HG03097 (cell line): ENCODE measurements at regions not wholly inside any gene's neighbourhood (a gene's known extent, or its start where the extent isn't known, plus 50 kb on each side); places are given as distances from the start of the nearest gene placed in this dataset.

ENCODE experiments used
- ATAC-seq: cut with Tn5 transposase; IDR thresholded peaks from one replicate; pipeline ENCODE4 v1.9.1; 2021; ENCODE audit not compliant: unreplicated experiment, low FRiP score

DNA sequence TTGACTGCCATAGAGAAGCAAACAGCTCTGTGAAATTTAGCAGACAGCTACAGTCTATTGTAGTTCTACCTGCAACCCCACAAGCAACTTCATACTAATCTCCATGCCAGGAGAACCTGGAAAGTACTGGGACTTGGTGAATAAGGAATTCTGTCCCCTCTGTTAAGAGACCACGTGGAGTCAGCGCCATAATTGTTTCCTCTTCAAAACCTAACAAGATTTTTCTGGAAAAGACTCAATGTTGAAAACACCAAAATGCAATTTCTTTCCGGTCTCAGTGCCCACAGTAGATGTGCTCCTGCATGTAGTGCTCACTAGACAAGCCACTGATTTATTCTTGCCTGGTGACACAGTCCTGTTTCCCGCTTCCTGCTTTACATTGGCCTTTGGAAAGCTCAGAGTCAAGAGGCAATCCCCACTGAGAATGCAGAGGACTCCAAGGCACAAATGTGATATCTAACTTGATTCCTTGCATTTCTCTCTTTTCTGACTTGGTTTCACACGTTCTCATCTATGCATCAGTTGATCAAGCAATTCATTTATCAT, 268.3 kb downstream of the HIVEP2 start:
- ATAC-seq = no peak

GRCh38 chr6:142679907-142680700, 264.9 kb downstream of the HIVEP2 start:
- no peak for ATAC-seq

GRCh38 chr6:142681099-142681498, 263.9 kb downstream of the HIVEP2 start:
- ATAC-seq = no peak

DNA sequence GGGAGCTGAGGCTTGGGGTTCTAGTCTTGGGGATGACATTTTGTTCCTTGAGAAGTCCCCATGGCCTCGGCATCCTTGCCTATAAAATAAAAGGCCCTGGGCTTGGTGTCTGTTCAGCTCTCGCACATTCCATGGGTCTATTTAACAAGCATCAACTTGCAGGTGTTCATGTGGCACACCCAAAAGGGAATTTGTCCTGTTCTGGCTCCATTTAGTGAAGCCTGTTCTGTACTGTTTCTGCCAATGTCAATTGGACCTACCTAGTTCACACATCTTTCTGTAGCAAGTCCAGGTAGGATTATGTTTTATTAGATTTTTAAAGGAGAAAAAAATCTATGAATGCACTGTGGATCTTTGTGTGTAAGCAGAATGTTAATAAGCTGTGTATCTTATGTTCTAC, 262.0 kb downstream of the HIVEP2 start:
- no peak for ATAC-seq

DNA sequence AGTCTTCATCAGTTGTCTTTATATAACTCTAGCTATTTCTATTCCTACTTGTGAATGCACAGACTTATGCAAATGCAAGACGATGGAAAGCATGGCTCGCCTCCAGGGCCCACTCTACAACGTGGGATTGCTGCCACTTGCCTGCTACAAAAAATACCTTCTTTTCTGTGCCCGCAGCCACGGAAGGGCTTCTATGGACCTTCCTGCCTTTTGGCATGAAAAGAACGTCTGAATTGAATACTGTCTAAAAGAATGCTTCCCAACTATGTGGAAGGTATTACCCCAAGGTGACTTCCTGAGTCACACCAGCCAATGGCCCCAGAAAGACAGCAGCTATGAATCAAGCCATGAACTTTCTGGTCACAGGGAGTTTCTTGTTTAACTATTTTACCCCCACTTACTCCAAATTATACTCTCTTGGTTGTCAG, 261.2 kb downstream of the HIVEP2 start:
- no peak for ATAC-seq

DNA sequence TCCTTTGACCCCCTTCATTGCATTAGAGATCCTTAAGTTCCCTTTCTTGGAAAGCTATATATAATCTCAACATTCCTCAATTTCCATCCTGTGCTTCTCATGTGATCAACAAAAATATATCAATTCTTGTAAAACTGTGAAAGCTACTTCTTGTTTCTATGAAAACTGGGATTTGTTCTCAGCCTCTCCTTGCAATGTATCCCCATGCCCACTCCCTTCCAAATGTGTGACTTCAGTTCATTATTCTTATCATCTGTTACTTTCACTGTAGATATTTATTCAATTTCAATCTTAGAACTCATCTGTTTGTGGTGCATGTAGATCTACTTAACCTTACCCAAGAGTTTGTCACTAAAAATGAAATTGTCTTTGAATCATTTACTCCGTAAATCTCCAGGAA, 260.6 kb downstream of the HIVEP2 start:
- no peak for ATAC-seq

GRCh38 chr6:142685852-142686506, 259.0 kb downstream of the HIVEP2 start:
- no peak for ATAC-seq

DNA sequence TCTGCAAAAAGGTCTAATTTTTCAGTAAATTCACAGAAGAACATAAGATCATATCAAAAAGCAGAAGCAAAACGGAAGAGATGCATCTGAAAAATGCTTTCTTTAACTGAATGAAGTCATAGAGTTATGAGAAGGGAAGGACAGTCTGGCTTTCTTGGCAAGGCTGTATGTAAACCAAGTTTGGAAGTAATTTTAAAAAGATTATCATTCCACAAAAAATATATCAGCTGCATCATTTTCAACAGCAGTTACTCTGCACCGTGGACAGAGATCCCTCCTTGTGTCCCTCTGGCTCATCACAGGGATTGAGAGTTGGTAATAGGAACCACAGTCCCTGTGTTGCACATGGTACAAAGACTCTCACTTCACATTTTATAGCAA, 258.5 kb downstream of the HIVEP2 start:
- ATAC-seq = no peak

- ATAC-seq = peak; percentile 55
Observed at GRCh38 chr6:142692942-142693341, 252.0 kb downstream of the HIVEP2 start.

DNA sequence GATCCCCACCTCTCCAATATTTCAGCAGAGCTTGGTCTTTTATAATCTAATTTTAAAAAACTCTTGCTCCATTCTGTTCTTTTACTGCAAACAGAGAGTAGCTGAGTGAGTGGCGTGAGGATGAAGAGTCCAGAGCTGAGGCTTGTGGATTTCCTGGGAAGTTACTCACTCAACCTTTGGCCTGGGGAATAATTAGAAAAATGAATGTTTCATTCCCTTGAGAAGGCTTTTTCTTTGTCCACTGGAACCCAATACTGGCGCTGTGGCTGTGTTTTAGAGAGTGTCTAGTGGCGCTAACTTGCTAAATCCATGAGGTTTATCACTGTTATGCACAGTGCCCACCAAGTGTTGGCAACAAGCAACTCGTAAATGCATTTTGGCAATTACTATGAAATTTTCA, 251.5 kb downstream of the HIVEP2 start:
- no peak for ATAC-seq

- no peak for ATAC-seq
Observed at GRCh38 chr6:142694054-142694453, 250.9 kb downstream of the HIVEP2 start.

- ATAC-seq = no peak
Observed at GRCh38 chr6:142695016-142695415, 250.0 kb downstream of the HIVEP2 start.

DNA sequence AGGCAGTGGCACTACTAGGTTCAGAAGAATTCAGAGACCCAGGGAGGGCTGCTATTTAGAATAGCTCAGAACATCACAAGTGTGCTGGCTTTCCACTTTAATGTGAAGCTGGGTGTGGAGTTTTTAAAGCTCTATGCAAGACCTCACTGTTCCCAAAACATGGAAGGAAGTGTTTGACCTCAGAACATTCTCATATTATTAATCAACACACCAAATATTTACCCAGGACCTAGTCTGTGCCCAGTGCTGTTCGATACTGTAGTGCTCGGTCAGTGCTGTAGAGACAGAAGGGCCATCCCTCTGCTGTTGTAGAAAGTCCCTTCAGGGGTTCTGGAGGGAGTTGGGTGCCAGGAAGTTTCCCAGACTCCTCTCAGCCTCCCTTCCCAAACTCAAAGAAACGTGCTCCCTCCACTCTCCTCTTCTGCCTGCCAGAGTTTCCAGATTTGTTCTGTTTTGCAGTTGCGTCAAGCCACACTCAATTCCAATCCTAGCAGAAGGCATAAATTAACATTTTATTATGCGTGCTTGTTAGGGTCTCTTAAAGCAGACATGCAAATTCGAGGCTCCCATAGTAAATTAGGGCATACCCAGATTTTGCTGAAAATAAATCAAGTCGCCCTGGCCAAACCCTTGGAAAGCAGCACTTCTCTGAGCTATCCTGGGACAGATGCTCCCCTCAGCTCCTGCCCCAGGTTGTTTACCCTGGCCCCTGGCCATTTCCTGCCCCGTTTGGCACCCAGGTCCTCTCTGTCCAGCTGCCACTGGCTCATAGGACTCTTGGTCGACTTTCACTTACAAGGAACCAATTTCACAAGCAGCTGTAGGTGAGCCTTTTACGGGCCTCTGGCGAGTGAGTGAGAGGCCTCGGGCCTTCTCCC, 248.6 kb downstream of the HIVEP2 start:
- ATAC-seq = no peak

- ATAC-seq = no peak
Observed at GRCh38 chr6:142697001-142697335, 248.0 kb downstream of the HIVEP2 start.

DNA sequence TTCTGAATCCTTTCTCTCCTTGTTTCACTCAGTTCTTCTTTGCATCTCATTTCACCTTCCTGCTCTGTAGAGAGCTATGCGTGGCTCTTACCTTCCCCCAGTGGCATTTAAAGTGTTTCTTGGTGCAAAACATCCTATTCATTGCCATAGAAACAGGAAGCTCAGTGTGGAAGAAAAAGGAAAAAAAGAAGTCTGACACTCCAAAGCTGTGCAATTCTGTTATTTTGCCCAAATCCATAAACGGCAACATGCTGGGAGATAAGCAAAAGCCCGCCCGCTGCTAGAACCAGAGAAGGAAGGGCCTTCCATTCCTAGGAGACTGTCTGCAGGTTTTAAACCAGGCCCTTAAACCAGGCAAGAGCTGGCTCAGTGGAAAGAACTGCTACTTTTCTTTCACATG, 247.1 kb downstream of the HIVEP2 start:
- ATAC-seq = no peak

- no peak for ATAC-seq
Observed at GRCh38 chr6:142698751-142699150, 246.2 kb downstream of the HIVEP2 start.

- no peak for ATAC-seq
Observed at GRCh38 chr6:142699391-142699790, 245.6 kb downstream of the HIVEP2 start.

DNA sequence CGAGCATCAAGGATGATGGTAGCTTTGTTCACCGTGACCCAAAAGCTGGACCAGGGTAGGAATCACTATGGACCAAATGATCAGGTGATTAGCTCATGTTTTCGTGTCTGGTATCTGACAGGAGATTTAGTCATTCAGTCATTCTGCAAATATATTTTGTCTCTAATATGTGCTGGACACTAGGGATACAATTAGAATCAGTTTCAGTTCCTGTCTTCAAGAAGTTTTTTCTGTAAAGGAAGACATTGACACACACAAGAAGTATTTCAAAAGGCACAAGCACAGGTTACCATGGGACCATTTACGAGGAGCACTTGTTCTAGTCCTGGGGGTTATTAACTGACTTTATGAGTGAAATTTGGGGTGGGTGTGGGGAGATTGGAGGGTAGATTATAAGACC, 244.9 kb downstream of the HIVEP2 start:
- no peak for ATAC-seq

DNA sequence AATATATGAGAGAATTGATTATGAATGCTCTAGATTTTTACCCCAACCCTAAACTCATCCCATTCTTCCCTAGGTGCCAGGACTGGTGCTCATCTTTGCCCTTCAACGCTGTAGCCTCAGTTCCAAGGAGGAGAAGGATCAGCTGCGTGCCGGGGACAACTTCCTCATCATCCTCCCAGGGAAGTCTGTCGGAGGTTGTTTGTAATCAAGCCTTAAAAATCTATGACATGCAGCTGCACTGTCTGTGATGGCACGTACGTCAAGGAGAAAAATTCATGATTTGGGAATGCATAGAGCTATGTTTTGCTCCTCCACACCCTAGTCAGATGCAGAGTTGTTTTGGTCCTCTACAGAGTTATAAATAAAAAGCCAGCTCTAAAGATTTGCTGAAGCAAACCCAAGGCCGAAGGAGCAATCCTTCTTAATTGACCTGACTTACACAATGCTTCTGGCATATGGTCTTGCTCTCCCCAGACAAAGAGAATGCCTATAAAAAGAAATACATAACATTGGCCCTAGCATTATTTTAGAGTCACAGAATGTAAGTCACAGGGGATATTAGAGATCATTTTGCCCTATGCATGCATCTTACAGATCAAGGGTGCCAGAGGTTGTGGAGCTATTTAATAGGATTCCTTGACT, 244.2 kb downstream of the HIVEP2 start:
- no peak for ATAC-seq
